Natural killer cell (primary cell): ENCODE measurements at regions not wholly inside any gene's neighbourhood (a gene's known extent, or its start where the extent isn't known, plus 50 kb on each side); places are given as distances from the start of the nearest gene placed in this dataset.

Experiments
- ATAC-seq, 3 donors: fragments of 150-1000 bp in 2 of 3; fragments of 200-7000 bp in 1 of 3; cut with Tn5 transposase; 1 replicate in 1 of 3; 2 replicates in 2 of 3; pipeline ENCODE4 v1.10.0; 2021; ENCODE audit warnings: mild to moderate bottlenecking in 2 of 3, moderate library complexity in 2 of 3
- DNase-seq, 2 donors: peaks; one replicate each; pipeline versions ENCODE4 v3.0.0 to v3.0.0-alpha.2; 2013 to 2021; ENCODE audit warnings: mixed read lengths in 1 of 2
- H3K27ac ChIP-seq: one replicate; pipeline ENCODE4 v1.5.1; 2013; ENCODE audit warnings: mild to moderate bottlenecking, low read length
- H3K27me3 ChIP-seq: one replicate; pipeline ENCODE4 v1.6.1; 2013; ENCODE audit warnings: low read length; ENCODE audit not compliant: control insufficient read depth, insufficient read depth
- H3K36me3 ChIP-seq: one replicate; pipeline ENCODE4 v1.6.1; 2013; ENCODE audit warnings: low read length; ENCODE audit not compliant: control insufficient read depth, insufficient read depth
- H3K4me1 ChIP-seq: one replicate; pipeline ENCODE4 v1.6.1; 2013; ENCODE audit warnings: low read length; ENCODE audit not compliant: control insufficient read depth, insufficient read depth
- H3K4me3 ChIP-seq: one replicate; pipeline ENCODE4 v1.5.1; 2013; ENCODE audit warnings: low read length
- H3K9me3 ChIP-seq: one replicate; pipeline ENCODE4 v1.6.1; 2013; ENCODE audit warnings: low read length; ENCODE audit not compliant: control insufficient read depth, insufficient read depth
- H3K27ac Mint-ChIP-seq, 2 donors: one replicate each; pipeline ENCODE4 v1.8.0; 2022; ENCODE audit warnings: mild to moderate bottlenecking in 2 of 2, mixed read lengths in 2 of 2, moderate library complexity in 1 of 2
- H3K27me3 Mint-ChIP-seq, 2 donors: one replicate each; pipeline ENCODE4 v1.8.0; 2022; ENCODE audit warnings: low read depth in 2 of 2, mixed read lengths in 2 of 2
- H3K36me3 Mint-ChIP-seq: one replicate; pipeline ENCODE4 v1.8.0; 2022; ENCODE audit warnings: mixed read lengths
- H3K4me1 Mint-ChIP-seq, 2 donors: one replicate each; pipeline ENCODE4 v1.8.0; 2022; ENCODE audit warnings: mixed read lengths in 2 of 2
- H3K4me3 Mint-ChIP-seq: one replicate; pipeline ENCODE4 v1.8.0; 2022; ENCODE audit warnings: mild to moderate bottlenecking, moderate library complexity, mixed read lengths
- H3K9me3 Mint-ChIP-seq, 2 donors: one replicate each; pipeline ENCODE4 v1.8.0; 2022; ENCODE audit warnings: mixed read lengths in 2 of 2
- WGBS: methylation state at CpG from one replicate; pipeline ENCODE4 v1.1.7; 2013; ENCODE audit warnings: missing lambda C conversion rate; ENCODE audit not compliant: insufficient coverage; 5-methylcytosine and 5-hydroxymethylcytosine counted together
- intact Hi-C: fragments of 100-400 bp; cut with micrococcal nuclease; formaldehyde crosslinking; loops from one replicate; pipeline ENCODE4 v1.14.2; 2022
- TF ChIP-seq, protein P1 (sequence below): fragments of 200-600 bp; IDR thresholded peaks from one replicate; pipeline ENCODE4 v1.8.0; 2022; ENCODE audit warnings: antibody characterized with exemption

DNA sequence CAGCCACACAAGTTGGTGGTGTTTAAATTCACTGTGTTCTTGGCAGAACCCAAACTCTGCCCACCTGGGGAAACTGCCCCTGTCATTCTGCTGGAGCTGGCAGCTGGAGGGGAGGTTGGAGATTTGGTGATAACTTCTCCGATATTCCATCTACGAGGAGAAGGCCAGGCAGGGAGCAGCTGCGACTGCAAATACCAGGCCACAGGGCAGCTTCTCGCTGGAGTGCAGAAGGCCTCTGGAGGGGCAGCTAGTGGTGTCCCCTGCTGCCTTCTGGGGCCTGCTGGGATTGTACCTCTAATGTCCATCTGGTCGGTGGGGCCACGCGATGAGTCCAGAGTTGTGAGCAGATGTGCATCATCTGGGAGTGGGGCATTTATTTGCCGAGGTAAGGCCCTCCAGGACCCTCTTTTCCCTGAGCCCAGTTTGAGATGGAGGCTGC is 98.9 kb downstream of the ACKR3 start:
- Mint-ChIP-seq H3K27ac (no peak overlapping the region), H3K4me3 (no peak overlapping the region), H3K4me1 (peaks cover 0 to 6% of the 10 kb centered on the region in 2 donors), H3K9me3 (no peaks in the 10 kb centered on the region), H3K27me3 (peaks cover 12 to 13% of the 10 kb centered on the region in 2 donors), H3K36me3 (no peaks in the 10 kb centered on the region)
- H3K4me1 ChIP-seq, result no peaks in the 10 kb centered on the region
- DNase-seq (no peak), ATAC-seq (no peak)
- H3K36me3 ChIP-seq, result no peaks in the 10 kb centered on the region
- no peaks in the 10 kb centered on the region for H3K27me3 ChIP-seq
- no peaks in the 10 kb centered on the region for H3K9me3 ChIP-seq
- H3K27ac ChIP-seq, result no peak overlapping the region
- TF ChIP-seq, protein P1, sequence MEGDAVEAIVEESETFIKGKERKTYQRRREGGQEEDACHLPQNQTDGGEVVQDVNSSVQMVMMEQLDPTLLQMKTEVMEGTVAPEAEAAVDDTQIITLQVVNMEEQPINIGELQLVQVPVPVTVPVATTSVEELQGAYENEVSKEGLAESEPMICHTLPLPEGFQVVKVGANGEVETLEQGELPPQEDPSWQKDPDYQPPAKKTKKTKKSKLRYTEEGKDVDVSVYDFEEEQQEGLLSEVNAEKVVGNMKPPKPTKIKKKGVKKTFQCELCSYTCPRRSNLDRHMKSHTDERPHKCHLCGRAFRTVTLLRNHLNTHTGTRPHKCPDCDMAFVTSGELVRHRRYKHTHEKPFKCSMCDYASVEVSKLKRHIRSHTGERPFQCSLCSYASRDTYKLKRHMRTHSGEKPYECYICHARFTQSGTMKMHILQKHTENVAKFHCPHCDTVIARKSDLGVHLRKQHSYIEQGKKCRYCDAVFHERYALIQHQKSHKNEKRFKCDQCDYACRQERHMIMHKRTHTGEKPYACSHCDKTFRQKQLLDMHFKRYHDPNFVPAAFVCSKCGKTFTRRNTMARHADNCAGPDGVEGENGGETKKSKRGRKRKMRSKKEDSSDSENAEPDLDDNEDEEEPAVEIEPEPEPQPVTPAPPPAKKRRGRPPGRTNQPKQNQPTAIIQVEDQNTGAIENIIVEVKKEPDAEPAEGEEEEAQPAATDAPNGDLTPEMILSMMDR, result no peak
- H3K4me3 ChIP-seq, result no peak overlapping the region
- intact Hi-C loops, result no loop called here
- WGBS, result 94% methylated on average over 8 of the region's 8 CpGs

DNA sequence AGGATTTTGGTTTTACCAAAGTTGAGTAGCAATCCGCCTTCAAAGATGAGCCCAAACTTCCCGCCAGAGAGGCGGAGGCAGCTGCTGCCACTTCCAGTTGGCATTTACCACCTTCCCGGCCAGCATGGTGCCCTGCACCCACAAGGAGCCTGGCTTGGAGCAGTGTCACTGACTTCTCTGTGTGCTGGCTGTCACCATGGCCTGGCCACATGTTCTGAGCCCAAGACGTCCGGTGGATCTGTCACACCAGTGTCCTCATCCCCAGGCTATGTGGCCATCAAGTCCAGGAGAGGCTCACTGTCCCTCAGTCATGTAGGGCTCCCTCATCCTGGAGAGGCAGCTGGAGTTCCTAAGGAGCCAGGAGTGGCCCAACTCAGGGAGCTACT is 100.6 kb downstream of the ACKR3 start:
- 94% methylated on average over 6 of the region's 6 CpGs for WGBS
- no peaks in the 10 kb centered on the region for H3K9me3 Mint-ChIP-seq
- Histone ChIP-seq H3K36me3 (no peaks in the 10 kb centered on the region), H3K27me3 (no peaks in the 10 kb centered on the region), H3K4me3 (no peak overlapping the region), H3K9me3 (no peaks in the 10 kb centered on the region), H3K27ac (no peak overlapping the region), H3K4me1 (no peaks in the 10 kb centered on the region)
- H3K27ac Mint-ChIP-seq, result no peak overlapping the region
- TF ChIP-seq, protein P1, result no peak
- intact Hi-C loops, result no loop called here
- no peak for ATAC-seq
- H3K4me1 Mint-ChIP-seq, result peaks cover 0 to 6% of the 10 kb centered on the region in 2 donors
- H3K27me3 Mint-ChIP-seq, result peaks cover 5 to 13% of the 10 kb centered on the region in 2 donors
- no peak for DNase-seq
- H3K4me3 Mint-ChIP-seq, result no peak overlapping the region
- no peaks in the 10 kb centered on the region for H3K36me3 Mint-ChIP-seq

DNA sequence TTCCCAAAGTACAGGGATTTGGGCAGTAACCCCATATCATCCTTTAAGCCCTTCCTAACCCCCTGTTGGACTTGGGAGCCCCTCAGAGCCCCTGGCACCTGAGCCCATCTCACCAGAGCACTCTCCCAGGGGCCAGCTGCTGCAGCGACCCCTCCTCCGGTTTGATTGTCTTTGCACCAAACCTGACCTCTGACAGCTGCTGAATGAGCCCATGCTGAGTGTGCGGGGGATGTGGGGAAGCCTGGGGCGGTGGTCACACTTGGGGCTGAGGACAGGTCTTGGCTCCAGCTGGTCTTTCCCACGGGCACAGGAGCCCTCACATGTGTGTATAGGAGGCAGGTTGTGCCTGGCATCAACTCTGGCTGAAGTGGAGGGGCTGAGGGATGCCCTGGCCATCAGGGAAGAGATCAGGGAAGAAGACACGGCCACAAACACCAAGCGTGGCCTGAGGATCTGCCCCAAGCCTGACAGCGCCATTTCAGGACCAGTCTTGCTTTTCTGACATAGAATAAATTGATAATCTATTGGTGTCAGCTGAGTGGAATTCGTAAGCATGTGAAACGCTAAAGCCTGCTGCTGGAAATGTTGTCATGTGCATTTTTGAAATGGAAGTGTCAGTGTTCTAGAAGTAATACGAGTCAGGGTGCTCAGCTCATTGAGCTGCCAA is 102.4 kb downstream of the ACKR3 start:
- H3K9me3 ChIP-seq, result no peaks in the 10 kb centered on the region
- Mint-ChIP-seq H3K36me3 (no peaks in the 10 kb centered on the region), H3K4me1 (peaks cover 0 to 6% of the 10 kb centered on the region in 2 donors), H3K27ac (no peak overlapping the region), H3K4me3 (no peak overlapping the region), H3K27me3 (peaks cover 10 to 20% of the 10 kb centered on the region in 2 donors), H3K9me3 (no peaks in the 10 kb centered on the region)
- no peaks in the 10 kb centered on the region for H3K36me3 ChIP-seq
- 83% methylated on average over 11 of the region's 11 CpGs for WGBS
- ATAC-seq, result no peak
- H3K27ac ChIP-seq, result no peak overlapping the region
- intact Hi-C loops, result no loop called here
- no peak for DNase-seq
- H3K4me3 ChIP-seq, result no peak overlapping the region
- TF ChIP-seq, protein P1, result no peak
- no peaks in the 10 kb centered on the region for H3K4me1 ChIP-seq
- H3K27me3 ChIP-seq, result no peaks in the 10 kb centered on the region

DNA sequence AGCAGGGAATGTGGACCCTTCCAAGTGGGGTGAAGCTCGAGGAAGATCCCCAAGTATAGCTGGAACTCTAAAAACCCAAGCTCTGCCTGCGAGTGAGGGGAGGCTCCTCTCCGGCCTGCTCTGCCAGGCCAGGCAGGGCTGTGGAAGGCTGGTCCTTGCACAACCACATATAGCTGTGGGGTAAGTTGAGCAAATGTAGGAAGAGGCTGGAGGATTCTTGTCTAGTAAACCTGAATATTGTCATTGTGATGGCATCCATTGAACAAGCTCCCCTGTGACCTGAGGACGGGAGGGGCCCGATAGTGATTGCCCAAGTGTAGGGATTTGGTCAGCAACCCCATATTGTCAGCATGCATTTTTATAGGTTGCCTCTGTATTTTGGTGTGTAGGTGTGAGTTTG is 103.0 kb downstream of the ACKR3 start:
- no peaks in the 10 kb centered on the region for H3K36me3 Mint-ChIP-seq
- 87% methylated on average over 5 of the region's 5 CpGs for WGBS
- H3K27me3 Mint-ChIP-seq, result peaks cover 10 to 24% of the 10 kb centered on the region in 2 donors
- no peaks in the 10 kb centered on the region for H3K9me3 ChIP-seq
- no peak for ATAC-seq
- H3K36me3 ChIP-seq, result no peaks in the 10 kb centered on the region
- no peak overlapping the region for H3K4me3 ChIP-seq
- H3K27me3 ChIP-seq, result no peaks in the 10 kb centered on the region
- peaks cover 0 to 6% of the 10 kb centered on the region in 2 donors for H3K4me1 Mint-ChIP-seq
- H3K9me3 Mint-ChIP-seq, result no peaks in the 10 kb centered on the region
- no peaks in the 10 kb centered on the region for H3K4me1 ChIP-seq
- intact Hi-C loops, result no loop called here
- no peak for DNase-seq
- no peak overlapping the region for H3K4me3 Mint-ChIP-seq
- TF ChIP-seq, protein P1, result no peak
- no peak overlapping the region for H3K27ac ChIP-seq
- H3K27ac Mint-ChIP-seq, result no peak overlapping the region
